ENCODE measurements at regions not wholly inside any gene's neighbourhood (a gene's known extent, or its start where the extent isn't known, plus 50 kb on each side); places are given as distances from the start of the nearest gene placed in this dataset.

DNA sequence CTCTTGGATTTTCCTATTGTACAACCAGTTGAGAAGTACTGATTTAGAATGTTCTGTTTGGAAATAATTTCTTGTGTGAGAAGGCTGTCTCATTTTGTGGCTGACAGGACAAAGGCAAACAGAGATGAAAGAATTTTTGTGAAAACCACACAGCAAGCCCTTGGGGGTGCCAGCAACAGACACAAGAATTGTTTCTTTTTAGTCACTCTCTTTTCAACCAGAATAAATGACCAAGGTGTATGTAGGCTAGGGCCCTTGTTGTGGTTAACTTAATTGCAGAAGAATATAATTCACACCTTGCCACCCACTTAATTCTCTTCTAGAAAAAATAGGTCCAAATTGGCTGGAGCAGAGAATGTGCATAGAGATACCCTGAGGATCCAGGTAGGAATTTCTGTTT, 329.4 kb upstream of the TBC1D5 start:
- no peak for DNase-seq

DNA sequence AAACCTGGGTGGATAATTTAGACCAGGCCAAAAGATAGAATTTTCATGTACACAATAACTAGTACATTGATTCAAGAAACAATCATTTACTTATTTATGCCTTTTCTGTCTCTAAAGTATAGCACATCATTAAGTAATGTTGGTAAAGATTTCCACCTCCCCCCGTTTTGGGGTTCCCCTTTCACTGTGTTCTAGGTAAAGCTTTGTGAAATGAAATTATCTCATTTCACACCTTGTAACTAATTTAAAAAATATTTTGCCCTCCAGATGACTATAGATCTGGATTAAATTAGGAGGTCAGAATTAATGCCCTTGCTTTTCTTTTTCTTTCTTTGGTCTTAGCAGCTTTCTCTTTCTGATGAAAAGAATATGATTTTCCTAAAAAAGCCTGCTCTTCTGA, 328.5 kb upstream of the TBC1D5 start:
- no peak for DNase-seq

DNA sequence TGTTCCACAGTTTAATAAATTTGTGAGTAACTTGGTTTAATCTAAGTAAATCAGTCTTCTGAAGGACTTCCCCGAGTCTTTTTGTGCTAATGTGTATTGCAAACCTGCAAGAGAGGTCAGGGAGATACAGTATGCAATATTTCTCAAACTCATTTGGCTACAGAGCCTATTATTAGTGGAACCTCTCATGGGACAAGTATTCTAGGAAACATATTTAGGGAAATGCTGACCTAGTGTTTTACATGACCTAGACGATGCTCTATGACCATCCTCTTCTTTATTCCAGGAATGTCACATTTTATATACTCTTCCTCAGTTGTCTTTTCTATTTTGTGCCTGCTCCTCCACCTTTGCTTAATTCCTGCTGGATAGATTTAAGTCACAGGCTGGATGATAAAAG, 327.8 kb upstream of the TBC1D5 start:
- DNase-seq = no peak

DNA sequence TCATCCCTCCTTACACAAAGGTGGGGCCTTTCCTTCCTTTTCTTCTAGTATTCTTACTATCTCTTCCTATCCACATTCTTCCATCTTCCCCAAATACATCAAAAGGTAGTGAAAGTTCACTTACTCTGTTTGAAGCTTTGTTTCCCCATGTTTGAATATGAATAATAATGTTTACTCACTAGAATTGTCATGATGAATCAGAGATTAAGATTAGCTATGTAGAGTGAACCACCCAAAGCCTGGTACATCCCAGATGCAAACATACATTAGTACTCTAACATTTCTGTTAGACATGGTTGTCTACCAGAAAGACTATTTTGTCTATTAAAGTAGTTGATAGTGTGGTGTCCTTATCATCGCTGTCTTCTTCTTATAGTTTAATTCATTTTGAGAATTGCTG, 327.1 kb upstream of the TBC1D5 start:
- DNase-seq = no peak

DNA sequence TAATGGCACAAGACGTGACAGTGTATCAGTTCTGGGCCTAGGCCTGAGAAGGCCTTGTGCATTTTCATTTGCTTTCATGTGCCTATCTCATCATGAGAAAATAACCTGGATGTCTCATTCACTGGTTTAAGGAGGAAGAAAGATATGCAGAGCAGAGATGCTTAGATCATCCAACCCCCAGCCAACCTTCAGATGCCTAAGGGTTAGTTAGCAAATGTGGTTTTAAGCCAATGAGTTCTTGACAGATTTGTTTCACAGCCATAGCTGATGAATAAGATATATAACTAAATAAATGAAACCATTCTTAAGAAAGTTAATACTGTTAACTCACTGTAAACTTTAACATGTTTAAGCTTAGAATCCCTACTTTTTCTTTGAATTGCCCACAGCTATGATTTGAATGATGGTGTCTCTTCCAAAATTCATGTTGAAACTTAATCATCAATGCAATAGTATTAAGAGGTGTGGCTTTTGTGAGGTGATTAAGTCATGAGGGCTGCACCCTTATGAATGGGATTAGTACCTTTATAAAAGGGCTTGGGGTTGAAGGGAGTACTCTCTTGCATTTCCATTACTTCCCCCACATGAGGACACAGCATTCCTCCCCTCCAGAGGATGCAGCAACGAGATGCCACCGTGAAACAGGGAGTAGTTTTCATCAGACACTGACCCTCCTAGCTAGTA, 324.6 kb upstream of the TBC1D5 start:
- no peak for DNase-seq

DNA sequence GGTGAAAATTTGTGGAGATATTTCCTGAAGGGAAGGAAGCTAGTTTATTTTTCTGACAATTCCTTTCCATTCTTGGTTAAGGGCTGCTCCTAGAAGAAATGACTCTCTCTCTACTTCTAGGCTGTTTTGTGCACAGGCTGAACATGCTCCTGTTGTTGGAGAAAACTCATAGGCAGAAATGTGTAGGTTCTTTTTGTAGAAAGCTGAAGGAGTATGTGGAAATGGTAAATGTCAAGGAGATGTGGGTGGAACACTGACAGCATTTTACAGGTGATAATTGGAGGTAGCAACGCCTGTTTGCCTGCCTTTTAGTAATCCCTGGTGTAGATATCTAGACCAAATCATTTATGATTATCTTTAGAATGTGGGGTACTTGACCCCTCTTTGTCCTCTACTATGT, 322.2 kb upstream of the TBC1D5 start:
- no peak for DNase-seq

DNA sequence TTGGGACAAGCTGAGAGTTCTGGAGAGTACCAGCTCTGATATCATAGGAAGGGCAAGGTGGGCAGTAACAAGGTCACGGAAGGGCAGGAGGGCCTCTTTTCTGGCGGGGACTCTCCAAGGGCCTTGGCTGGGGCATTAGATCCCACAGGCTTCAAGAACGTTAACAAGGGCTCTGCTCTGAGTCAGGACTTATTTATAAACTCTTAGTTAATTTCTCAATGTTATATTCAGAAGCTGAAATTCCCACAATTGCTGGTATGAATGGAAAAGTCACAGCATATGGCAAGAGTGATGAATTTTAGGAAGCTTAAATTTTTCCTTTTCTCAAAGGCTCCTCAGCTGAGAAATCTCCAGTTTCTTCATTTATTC, 320.2 kb upstream of the TBC1D5 start:
- DNase-seq = no peak

DNA sequence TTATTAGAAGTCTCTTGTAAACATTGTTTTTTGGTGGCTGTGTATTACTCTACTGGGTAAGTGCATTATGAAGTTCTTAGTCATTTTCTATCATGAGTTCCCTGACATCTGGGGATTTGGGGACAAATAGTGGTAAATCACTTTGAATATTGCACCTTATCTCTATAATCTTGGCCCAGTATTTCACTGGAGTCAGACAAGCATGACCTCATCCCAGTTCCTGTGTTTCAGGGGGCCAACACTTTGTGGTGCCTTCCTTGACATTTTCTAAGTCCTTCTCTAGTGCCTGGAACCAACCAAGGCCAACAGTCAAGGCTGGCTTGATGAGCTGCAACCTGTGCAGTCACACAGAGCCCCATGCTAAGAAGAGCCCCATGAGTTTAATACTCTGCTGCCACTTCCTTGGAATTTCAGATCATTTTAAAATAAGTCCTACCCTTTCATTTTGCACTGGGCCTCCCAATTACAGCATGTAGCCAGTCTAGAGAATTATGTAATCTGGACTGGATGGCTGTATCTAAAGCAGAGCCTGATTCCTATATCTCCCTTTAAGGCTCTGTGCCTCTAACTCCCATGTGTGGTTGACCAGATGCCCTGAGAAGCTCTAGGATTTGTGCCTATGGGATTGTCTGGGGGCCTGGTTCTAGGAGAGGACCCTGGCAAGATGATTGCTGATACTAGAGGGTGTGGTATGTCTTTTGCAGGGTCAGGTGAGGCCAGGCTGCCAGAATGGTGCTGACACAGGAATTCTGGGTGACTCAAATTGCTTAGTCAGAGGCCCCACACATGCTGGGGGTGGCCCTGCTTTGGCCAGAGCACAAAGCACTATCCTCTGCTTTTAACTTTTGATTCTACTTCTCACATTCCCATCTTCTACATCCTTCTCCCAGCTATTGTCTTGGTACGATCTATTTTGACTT, 319.6 kb upstream of the TBC1D5 start:
- DNase-seq = no peak

DNA sequence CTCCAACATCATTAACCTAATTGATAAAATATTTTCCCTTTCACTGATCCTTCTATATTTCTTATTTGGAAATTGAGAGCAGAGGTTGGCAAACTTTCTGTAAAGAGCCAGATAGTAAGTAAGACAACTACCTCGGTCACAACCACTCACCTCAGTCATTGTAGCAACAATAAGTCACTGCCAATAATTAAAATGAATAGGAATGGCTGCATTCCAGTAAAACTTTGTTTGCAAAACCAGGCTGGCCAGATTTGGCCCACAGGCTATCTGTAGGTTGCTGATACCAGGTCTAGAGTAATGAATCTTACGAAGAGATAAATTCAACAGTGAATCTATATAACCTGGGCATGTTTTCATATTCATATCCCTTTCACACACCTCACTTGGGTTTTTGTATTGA, 316.2 kb upstream of the TBC1D5 start:
- DNase-seq = no peak

DNA sequence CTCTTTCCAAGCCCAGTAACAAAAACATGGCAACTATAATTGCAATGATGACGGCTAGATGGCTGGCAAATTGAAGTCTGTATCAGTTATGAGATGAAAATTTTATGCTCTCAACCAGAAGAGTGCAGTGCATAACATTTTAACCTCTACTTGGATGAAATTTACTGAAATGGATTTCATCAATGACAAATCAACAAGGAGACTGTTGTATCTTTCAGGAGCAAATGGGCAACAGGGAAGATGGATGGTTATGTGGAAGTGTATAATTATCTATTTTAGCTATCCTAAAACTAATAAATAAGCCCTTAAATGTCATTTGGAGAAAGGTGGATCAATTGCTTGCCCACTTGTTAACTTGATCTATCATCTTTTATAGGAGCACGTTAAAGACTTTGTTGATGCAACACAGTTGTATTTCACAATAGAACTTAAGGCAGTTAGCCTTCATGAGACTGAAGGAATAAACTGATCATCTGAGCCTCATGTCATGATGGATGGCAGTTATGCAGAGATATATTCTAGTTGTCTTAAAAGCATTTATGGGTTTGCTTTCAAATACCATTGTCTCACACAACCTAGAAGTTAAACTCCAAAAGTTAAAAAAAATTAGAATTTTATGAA, 315.1 kb upstream of the TBC1D5 start:
- DNase-seq = no peak

DNA sequence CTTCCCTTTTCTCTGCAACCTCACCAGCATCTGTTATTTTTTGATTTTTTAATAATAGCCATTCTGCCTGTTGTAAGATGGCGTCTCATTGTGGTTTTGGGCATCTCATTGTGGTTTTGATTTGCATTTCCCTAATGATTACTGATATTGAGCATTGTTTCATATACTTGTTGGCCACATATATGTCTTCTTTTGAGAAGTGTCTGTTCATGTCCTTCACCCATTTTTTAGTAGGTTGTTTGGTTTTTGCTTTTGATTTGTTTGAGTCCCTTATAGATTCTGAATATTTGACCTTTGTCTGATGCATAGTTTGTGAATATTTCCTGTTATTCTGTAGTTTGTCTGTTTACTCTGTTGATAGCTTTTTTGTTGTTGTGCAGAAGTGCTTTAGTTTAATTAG, 312.2 kb upstream of the TBC1D5 start:
- DNase-seq = no peak

DNA sequence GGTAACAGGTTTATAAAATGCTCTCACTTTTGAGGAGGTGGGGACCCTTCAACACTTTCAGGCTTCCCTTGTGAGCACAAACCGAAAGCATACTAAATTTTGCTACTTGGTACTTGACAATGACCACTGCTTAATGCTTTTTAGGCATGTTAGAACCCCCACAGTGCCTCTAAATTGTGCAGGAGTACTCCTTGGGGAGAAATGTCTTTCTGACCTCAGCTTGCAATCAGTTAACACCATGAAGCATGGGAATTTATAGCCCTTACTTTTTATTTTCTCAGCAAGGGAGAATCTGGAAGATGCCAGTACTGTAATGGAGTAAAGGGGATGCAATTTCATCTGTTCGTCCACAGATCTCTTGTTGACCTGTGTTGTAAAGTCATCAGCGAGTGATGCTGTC, 308.9 kb upstream of the TBC1D5 start:
- DNase-seq = no peak

DNA sequence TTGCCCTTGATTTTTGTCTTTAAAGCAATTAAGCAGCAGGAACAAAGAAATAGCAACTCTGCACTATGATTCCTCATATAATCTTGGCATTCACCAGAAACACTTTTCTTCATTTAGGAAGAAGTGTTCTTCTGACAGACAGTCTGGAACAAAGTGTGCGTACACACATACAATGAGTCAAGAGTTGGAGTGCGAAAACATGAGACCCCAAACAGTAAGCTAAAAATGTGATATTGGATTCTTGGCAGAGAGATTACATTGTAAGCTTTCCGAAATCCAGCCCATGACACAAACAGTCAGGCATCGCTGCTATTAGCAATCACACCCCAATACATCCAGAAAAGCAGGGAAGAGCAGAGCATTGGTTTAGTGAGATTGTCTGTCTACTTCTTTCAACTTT, 306.7 kb upstream of the TBC1D5 start:
- DNase-seq = no peak

DNA sequence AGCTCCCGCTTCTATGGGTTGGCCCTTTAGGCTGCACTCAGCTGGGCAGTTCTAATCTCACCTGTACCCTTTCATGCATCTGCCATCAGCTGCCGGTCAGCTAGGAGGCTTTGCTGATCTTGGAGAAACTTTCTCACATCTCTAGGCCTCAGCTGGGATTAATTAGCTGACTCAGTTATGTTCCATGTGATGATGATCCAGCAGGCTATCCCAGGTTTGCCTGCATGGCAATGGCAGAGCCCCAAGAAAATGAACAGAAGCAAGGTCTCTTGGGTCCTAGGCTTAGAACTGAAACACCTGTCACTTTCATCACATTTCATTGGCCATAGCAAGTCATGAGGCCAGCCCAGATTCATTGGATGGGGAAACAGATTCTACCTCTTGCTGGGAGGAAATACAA, 304.6 kb upstream of the TBC1D5 start:
- DNase-seq = no peak

DNA sequence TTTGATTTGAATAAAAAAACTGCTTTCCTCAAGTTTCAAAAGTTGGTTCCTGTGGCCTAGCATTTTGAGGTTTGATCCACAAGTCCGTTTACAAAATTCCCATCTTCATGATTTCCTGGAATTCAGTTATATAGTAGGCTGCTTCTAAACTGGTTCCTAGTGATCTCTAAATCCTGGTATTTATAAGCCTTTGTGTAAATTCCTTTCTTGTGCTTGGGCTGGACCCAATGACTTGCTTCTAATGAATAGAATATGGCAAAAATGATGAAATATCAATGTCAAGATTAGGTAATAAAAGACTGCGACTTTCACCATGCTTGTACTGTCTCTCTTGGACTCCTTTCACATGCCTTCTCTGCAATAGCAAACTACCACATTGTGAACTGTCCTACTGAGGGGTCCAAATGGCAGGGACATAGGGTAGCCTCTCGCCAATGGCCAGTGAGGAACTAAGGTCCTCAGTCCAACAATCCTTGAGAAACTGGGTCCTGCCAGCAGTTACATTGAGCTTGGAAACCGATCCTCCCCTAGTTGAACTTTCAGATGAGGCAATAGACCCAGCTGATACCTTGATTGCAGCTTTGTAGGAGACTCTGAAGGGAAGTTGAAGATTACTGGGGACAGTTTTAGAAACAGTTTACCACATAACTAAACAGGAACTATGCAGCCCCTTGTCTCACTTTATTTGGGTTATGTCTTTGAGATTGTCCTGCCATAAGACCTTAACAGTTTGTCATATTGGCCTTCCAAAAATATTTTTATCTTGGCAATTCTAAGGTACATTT, 303.9 kb upstream of the TBC1D5 start:
- no peak for DNase-seq

DNA sequence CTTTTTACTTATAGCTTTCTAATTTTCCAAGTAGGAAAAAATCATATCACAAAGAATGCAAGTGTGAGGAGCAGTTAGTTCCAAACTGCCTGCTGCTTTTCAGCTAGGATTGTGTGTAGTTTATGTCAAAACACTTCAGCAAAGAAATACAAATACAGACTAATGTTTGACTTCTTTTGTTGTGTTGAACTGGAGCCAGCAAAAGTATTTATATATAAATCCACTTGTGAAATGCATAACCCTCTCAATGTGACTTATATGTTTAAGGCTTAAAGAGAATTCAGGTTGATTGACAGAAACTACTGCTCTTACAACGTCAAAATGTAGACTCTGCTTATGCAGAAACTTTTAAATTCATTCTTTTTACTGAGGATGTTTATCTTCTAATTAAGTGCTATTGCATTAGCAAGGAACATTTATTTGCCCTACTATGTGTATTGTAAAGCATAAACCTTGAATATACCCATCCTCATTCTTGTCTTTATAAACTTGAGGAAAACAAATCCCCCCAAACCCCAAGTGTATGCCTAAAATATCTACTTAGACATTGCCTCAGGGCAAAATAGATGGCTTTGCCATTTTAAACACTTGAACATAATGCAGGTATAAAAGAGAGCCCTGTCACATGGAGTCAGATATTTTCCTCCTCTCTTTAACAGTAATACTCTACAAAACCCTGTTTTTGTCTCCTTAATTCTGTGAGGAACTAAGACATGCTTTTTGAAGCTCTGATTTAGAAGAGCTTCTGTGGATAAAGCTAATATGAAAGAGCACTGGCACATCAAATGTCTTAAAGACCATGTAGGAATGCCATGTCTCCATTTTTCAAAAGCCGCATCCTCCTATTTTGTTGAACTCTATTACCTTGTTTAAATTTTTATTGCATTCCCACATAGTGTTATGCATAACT, 302.8 kb upstream of the TBC1D5 start:
- DNase-seq = no peak

DNA sequence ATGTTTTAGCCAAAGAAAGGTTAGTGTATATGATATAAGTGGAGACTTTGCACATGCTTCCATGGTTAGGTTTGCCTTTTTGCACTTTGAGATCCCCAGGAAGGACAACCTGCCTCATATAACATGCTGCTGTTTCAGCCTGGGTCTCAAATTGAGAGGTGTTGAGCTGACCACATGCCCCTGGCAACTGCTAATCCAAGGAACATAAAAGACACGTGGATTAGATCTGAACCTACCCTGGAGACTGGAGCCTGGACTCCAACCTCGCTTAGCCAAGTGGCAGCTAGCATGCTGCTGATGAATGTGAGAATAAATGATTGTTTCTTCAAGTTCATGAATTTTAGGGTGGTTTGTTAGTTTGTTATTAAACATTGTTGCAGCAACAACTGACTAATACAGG, 301.8 kb upstream of the TBC1D5 start:
- DNase-seq = no peak

DNA sequence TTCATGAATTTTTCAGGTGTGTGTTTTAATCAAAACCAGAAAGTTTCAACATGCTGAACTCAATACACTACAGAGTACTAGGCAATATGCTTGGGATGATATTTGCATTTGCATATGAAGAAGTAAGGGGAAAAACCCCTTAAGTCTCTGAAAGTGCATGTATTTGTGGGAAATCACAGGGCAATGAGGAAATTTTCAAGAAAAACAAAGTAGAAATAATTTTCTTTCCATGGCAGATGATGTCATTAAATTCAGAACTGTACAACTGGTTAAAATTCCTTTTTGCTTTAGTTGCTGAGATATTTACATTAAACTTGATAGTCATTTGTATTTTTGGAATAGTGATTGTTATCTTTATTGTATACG, 294.0 kb upstream of the TBC1D5 start:
- no peak for DNase-seq

DNA sequence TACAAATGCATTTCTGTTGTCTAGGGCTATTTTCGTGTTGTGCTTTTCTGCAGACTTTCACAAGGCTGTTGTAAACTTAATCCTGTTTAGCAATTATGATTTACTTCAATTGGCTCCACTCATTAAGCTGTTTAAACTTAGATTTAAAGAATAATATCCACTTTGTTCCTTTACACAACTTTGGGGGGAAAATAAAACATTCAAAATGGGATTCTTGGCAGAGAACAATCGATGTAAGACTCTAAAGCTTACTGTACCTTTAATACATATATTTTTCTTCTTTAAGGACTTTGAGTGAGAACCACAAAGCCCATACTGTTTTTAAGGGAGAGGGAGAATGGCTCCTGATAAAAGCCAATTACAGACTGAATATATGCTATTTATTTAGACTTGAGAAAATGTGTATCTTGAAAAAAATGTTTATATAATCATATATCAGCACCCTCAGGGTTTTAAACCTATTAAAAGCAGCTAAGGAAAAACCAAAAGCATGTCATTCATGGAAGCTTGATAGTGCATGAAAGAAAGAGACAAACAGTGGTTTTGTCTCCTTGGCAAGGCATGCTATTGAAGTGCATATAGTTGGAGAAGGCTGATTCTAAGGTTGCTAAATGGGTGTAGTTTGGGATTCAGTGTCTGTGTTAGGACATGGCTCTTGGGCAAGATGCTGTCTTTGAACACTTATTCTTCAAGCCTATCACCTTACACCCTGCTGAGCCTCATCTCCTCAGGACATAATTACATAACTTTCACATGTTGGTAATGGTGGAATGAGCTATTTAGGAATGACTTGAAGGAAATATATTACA, 293.4 kb upstream of the TBC1D5 start:
- DNase-seq = no peak

DNA sequence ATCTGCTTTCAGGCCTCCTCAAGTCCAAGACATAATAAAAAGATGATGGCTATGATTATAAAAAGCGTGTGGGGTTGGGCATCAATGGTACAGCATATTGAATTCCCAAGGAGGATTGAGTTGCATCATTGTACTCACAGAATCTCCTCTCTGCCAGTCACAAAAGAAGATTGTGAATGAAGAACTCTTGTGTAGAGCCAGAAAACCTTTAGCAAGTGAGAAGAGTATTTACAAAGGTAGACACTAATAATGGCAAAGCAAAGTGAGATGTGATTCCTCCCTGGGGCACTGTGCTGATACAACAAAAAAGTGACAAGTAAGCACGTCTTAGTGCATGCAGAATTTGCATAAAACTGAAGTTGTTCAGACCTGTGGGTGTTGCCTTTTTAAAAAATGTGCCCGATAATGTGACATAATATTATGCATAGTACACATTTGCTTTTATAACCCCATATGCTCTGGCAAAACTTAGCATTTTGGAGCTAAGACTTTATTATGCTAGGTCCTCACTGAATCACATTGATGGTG, 291.2 kb upstream of the TBC1D5 start:
- no peak for DNase-seq

DNA sequence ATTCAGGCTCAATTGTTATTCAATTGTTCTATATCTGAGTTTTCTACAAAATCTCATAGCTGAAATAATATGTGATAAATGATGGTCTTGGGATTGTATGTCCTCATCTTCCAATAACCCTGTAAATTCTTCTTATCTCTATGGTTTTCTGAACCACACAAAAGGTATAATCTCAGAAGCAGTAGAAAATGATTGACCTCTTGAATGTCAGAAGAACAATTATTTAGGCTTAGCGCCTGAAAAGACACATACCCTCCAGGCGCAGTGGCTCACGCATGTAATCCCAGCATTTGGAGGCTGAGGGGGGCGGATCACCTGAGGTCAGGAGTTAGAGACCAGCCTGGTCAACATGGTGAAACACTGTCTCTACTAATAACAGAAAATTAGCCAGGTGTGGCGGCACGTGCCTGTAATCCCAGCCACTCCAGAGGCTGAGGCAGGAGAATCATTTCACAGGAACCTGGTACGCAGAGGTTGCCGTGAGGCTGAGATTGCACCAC, 288.0 kb upstream of the TBC1D5 start:
- DNase-seq = no peak
